NCI-H69 (cell line): ENCODE measurements at regions not wholly inside any gene's neighbourhood (a gene's known extent, or its start where the extent isn't known, plus 50 kb on each side); places are given as distances from the start of the nearest gene placed in this dataset.
"Not testable (repeated sequence)": the region's sequence is repeated elsewhere in the genome, so short reads cannot be mapped to it uniquely, and the experiment has no call there.

Experiments
- DNase-seq: peaks from one replicate; lab custom pipeline; 2025; lab: John Stamatoyannopoulos, UW

GRCh38 chr6:49370518-49370917 is 92.5 kb downstream of the MMUT start:
- no peak for DNase-seq

- DNase-seq = no peak
Observed at GRCh38 chr6:49366539-49366938, 96.5 kb downstream of the MMUT start.

GRCh38 chr6:49348561-49348960 is 114.5 kb downstream of the MMUT start:
- no peak for DNase-seq

- peak; percentile 88 for DNase-seq
Observed at GRCh38 chr6:49342410-49342809, 120.6 kb downstream of the MMUT start.

GRCh38 chr6:49341869-49342268 is 121.2 kb downstream of the MMUT start:
- no peak for DNase-seq

GRCh38 chr6:49339096-49339495 is 124.0 kb downstream of the MMUT start:
- no peak for DNase-seq

- no peak for DNase-seq
Observed at GRCh38 chr6:49336514-49337131, 126.4 kb downstream of the MMUT start.

GRCh38 chr6:49333345-49334125 is 129.5 kb downstream of the MMUT start:
- DNase-seq = no peak

- no peak for DNase-seq
Observed at GRCh38 chr6:49332781-49333180, 130.3 kb downstream of the MMUT start.

GRCh38 chr6:49329186-49329585 is 133.9 kb downstream of the MMUT start:
- no peak for DNase-seq

- peak; percentile 49 for DNase-seq
Observed at GRCh38 chr6:49328051-49328744, 134.9 kb downstream of the MMUT start.

- no peak for DNase-seq
Observed at GRCh38 chr6:49327571-49327970, 135.5 kb downstream of the MMUT start.

- no peak for DNase-seq
Observed at GRCh38 chr6:49327005-49327404, 136.0 kb downstream of the MMUT start.

- DNase-seq = no peak
Observed at GRCh38 chr6:49326347-49326746, 136.7 kb downstream of the MMUT start.

- DNase-seq = no peak
Observed at GRCh38 chr6:49325891-49326290, 137.2 kb downstream of the MMUT start.

- no peak for DNase-seq
Observed at GRCh38 chr6:49322861-49323260, 140.2 kb downstream of the MMUT start.

GRCh38 chr6:49321561-49322072 is 141.4 kb downstream of the MMUT start:
- no peak for DNase-seq

GRCh38 chr6:49305010-49305409 is 158.0 kb downstream of the MMUT start:
- DNase-seq = no peak

- DNase-seq = not testable (repeated sequence)
Observed at GRCh38 chr6:49304393-49304792, 158.7 kb downstream of the MMUT start.

- DNase-seq = no peak
Observed at GRCh38 chr6:49300911-49301310, 162.1 kb downstream of the MMUT start.

- DNase-seq = no peak
Observed at GRCh38 chr6:49300443-49300842, 162.6 kb downstream of the MMUT start.

GRCh38 chr6:49299279-49299678 is 163.8 kb downstream of the MMUT start:
- DNase-seq = no peak

- peak; percentile 98 for DNase-seq
Observed at GRCh38 chr6:49284180-49284579, 178.9 kb downstream of the MMUT start.
